K562 (cell line): ENCODE measurements at regions not wholly inside any gene's neighbourhood (a gene's known extent, or its start where the extent isn't known, plus 50 kb on each side); places are given as distances from the start of the nearest gene placed in this dataset.
A peak's percentile ranks its signal among the peaks of the same experiment; 100 is the strongest.

ENCODE experiments used
- ATAC-seq: fragments of 200-7000 bp; cut with Tn5 transposase; 3 replicates; pipeline ENCODE4 v1.9.1; 2020; ENCODE audit warnings: moderate library complexity
- BruUV-seq: library from RNA; stranded (reverse); fragments of 400-500 nt; replicated peaks from 2 replicates; lab custom pipeline; 2021; lab: Mats Ljungman, UMichigan
- CTCF ChIA-PET: fragments of 300-600 bp; formaldehyde crosslinking; extraction: SDS; loops from one replicate; lab custom pipeline; 2021; ENCODE audit warnings: low intra/inter-chr PET ratio; lab: Yijun Ruan, JAX
- POLR2A ChIA-PET: fragments of 300-600, 350-650 bp; sonication (Branson Sonifier 250); formaldehyde crosslinking; extraction: SDS; loops from one replicate; lab custom pipeline; 2021; ENCODE audit warnings: antibody characterized with exemption, inconsistent platforms; lab: Yijun Ruan, JAX
- DNase-seq, 4 experiments: peaks; one replicate each; pipeline versions ENCODE4 v3.0.0 to v3.0.0-alpha.2; 2011 to 2018; ENCODE audit warnings: low spot score in 3 of 4, mixed read lengths in 3 of 4; ENCODE audit errors: extremely low read depth in 1 of 4
- FAIRE-seq: peaks from 2 replicates; lab custom pipeline; 2011; peaks lifted over from hg19 to GRCh38; lab: Jason Lieb, UNC
- H2AFZ ChIP-seq: 2 replicates; pipeline ENCODE4 v1.6.0; 2011; ENCODE audit warnings: low read depth, low read length, control low read depth, inconsistent platforms
- H3K27ac ChIP-seq: fragments of 200-600 bp; 3 replicates; pipeline ENCODE4 v1.8.0; 2011; ENCODE audit warnings: low read depth, mild to moderate bottlenecking, control low read depth, inconsistent platforms, low read length, moderate library complexity, mixed read lengths; ENCODE audit errors: extremely low read depth
- H3K27me3 ChIP-seq, 2 experiments: fragments of 300-600 bp in 1 of 2; 2 replicates in 1 of 2; 3 replicates in 1 of 2; pipeline versions ENCODE4 v1.6.0 to v1.8.0; 2011; ENCODE audit warnings: inconsistent platforms in 2 of 2, low read length in 2 of 2, mild to moderate bottlenecking in 1 of 2, mixed read lengths in 1 of 2, moderate library complexity in 1 of 2; ENCODE audit not compliant: control insufficient read depth in 2 of 2, insufficient read depth in 2 of 2
- H3K36me3 ChIP-seq: fragments of 300-600 bp; 3 replicates; pipeline ENCODE4 v1.8.0; 2011; ENCODE audit warnings: mild to moderate bottlenecking, low read length, inconsistent platforms; ENCODE audit not compliant: control insufficient read depth, insufficient read depth
- H3K4me1 ChIP-seq, 2 experiments: fragments of 200-600 bp in 1 of 2; replicated peaks in 1 of 2; 2 replicates in 1 of 2; 3 replicates in 1 of 2; pipeline versions ENCODE4 v1.5.1 to v1.8.0; 2011; ENCODE audit warnings: inconsistent platforms in 2 of 2, low read length in 2 of 2, mild to moderate bottlenecking in 1 of 2, mixed read lengths in 1 of 2, moderate library complexity in 1 of 2; ENCODE audit not compliant: control insufficient read depth in 2 of 2, insufficient read depth in 2 of 2
- H3K4me2 ChIP-seq: 2 replicates; pipeline ENCODE4 v1.6.1; 2011; ENCODE audit warnings: low read length, control low read depth, inconsistent platforms, mixed read lengths; ENCODE audit not compliant: insufficient read depth
- H3K4me3 ChIP-seq: fragments of 200-600 bp; sonication (generic), shearing (Covaris generic); 2 replicates; pipeline ENCODE4 v1.5.1; 2016; ENCODE audit warnings: control low read depth, inconsistent platforms
- H3K79me2 ChIP-seq: fragments of 200-600 bp; 3 replicates; pipeline ENCODE4 v1.8.0; 2011; ENCODE audit warnings: low read length, inconsistent platforms; ENCODE audit not compliant: control insufficient read depth, insufficient read depth
- H3K9ac ChIP-seq, 2 experiments: 2 replicates each; pipeline versions ENCODE4 v1.6.0 to v1.6.1; 2011; ENCODE audit warnings: low read depth in 2 of 2, low read length in 2 of 2, control low read depth in 1 of 2, inconsistent platforms in 1 of 2, mild to moderate bottlenecking in 1 of 2, mixed read lengths in 1 of 2; ENCODE audit not compliant: insufficient read depth in 1 of 2
- H3K9me1 ChIP-seq: one replicate; pipeline ENCODE4 v1.6.0; 2011; ENCODE audit warnings: inconsistent platforms, mild to moderate bottlenecking, low read length, moderate library complexity; ENCODE audit not compliant: control insufficient read depth, insufficient read depth
- H3K9me3 ChIP-seq: replicated peaks from 2 replicates; pipeline ENCODE4 v1.5.1; 2011; ENCODE audit warnings: low read depth, low read length, inconsistent platforms; ENCODE audit not compliant: control insufficient read depth, insufficient read depth
- H4K20me1 ChIP-seq: replicated peaks from 2 replicates; pipeline ENCODE4 v1.6.1; 2011; ENCODE audit warnings: low read length, inconsistent platforms, mixed read lengths; ENCODE audit not compliant: control insufficient read depth, insufficient read depth
- CBX3 ChIP-seq, 2 experiments: IDR thresholded peaks; 1 replicate in 1 of 2; 2 replicates in 1 of 2; pipeline ENCODE4 v1.6.1; 2012; ENCODE audit warnings: inconsistent platforms in 2 of 2, low read length in 2 of 2, borderline replicate concordance in 1 of 2, control low read depth in 1 of 2
- CTBP1 ChIP-seq: fragments of 450-650 bp; IDR thresholded peaks from 2 replicates; pipeline ENCODE4 v1.6.1; 2016; ENCODE audit warnings: borderline replicate concordance
- MEIS2 ChIP-seq: fragments of 450-650 bp; IDR thresholded peaks from 2 replicates; pipeline ENCODE4 v1.6.1; 2014; ENCODE audit warnings: mild to moderate bottlenecking; ENCODE audit not compliant: partially characterized antibody
- TCF7L2 ChIP-seq: fragments of 150-350 bp; IDR thresholded peaks from 2 replicates; pipeline ENCODE4 v1.6.1; 2016; ENCODE audit warnings: low read depth, mild to moderate bottlenecking, low read length, moderate library complexity
- THRAP3 ChIP-seq: fragments of 450-650 bp; IDR thresholded peaks from 2 replicates; pipeline ENCODE4 v1.6.1; 2016; ENCODE audit warnings: mild to moderate bottlenecking, inconsistent platforms, borderline replicate concordance
- ZNF146 ChIP-seq: IDR thresholded peaks from one replicate; pipeline ENCODE4 v1.6.1; 2018; ENCODE audit warnings: missing compliant biosample characterization; ENCODE audit not compliant: unreplicated experiment
- WGBS: fragments of 100-300 bp; shearing (Covaris generic); methylation state at CpG from one replicate; pipeline ENCODE4 v1.1.6; 2016; ENCODE audit warnings: low coverage, mixed read lengths; ENCODE audit not compliant: insufficient coverage; ENCODE audit errors: missing lambda C conversion rate; 5-methylcytosine and 5-hydroxymethylcytosine counted together
- in situ Hi-C: fragments of 300-500 bp; cut with MboI; formaldehyde crosslinking; loops from 4 replicates; pipeline ENCODE4 v1.15.0; 2018; ENCODE audit warnings: inconsistent platforms, mixed read lengths
- intact Hi-C: fragments of 100-400 bp; cut with micrococcal nuclease; formaldehyde crosslinking; loops from 2 replicates; pipeline ENCODE4 v1.14.2; 2022
- TF ChIP-seq, protein P1 (sequence below): IDR thresholded peaks from 2 replicates; pipeline ENCODE4 v1.6.1; 2012; ENCODE audit warnings: low read depth, low read length, improper control_type of control experiment, borderline replicate concordance

DNA sequence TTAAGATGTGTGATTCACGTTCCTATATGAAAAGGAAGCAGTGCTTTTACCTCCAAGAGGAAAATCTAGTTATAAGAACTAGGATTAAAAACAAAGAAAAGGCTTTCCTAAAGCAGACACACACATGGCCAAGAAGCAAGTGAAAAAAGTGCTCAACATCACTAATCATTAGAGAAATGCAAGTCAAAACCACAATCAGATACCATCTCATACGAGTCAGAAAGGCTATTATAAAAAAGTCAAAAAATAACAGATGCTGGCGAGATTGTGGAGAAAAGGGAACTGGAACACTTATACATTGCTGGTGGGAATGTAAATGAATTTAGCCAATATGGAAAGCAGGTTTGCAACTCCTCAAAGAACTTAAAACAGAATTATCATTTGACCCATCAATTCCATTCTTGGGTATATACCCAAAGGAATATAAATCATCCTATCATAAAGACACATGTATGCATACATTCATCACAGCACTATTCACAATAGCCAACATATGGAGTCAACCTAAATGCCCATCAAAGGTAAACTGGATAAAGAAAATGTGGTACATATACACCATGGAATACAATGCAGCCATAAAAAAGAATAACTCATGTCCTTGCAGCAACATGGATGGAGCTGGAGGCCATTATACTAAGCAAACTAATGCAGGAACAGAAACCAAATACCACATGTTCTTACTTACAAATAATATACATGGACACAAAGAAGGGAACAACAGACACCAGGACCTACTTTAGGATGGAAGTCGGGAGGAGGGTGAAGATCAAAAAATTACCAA, 285.3 kb downstream of the RAD51AP2 start:
- FAIRE-seq: no peak
- WGBS: 1% methylated on average over 4 of the region's 4 CpGs

More for the DNA sequence above, 285.3 kb downstream of the RAD51AP2 start:
- H3K9me1 ChIP-seq: no peaks in the 10 kb centered on the region
- BruUV-seq: no TSS peak
- no peak overlapping the region for H2AFZ ChIP-seq
- ChIA-PET CTCF (no interaction called here), POLR2A (no interaction called here)
- in situ Hi-C loops (no loop called here), intact Hi-C loops (no loop called here)
- no peaks in the 10 kb centered on the region for H3K9me3 ChIP-seq
- H3K27me3 ChIP-seq: no peaks in the 10 kb centered on the region
- DNase-seq: no peak
- H3K4me3 ChIP-seq: no peak overlapping the region
- no peaks in the 10 kb centered on the region; a peak in 1 of 5 replicates for H3K4me1 ChIP-seq
- no peak overlapping the region for H3K4me2 ChIP-seq
- ATAC-seq: no peak
- TF ChIP-seq MEIS2 (no peak), ZNF146 (peak; percentile 51), THRAP3 (no peak), CTBP1 (no peak), TCF7L2 (no peak), CBX3 (IDR thresholded peaks at IDR 0.05; ENCODE audit: borderline replicate concordance in 1 of 2, low read length in 2 of 2) (no peak)
- TF ChIP-seq, protein P1, sequence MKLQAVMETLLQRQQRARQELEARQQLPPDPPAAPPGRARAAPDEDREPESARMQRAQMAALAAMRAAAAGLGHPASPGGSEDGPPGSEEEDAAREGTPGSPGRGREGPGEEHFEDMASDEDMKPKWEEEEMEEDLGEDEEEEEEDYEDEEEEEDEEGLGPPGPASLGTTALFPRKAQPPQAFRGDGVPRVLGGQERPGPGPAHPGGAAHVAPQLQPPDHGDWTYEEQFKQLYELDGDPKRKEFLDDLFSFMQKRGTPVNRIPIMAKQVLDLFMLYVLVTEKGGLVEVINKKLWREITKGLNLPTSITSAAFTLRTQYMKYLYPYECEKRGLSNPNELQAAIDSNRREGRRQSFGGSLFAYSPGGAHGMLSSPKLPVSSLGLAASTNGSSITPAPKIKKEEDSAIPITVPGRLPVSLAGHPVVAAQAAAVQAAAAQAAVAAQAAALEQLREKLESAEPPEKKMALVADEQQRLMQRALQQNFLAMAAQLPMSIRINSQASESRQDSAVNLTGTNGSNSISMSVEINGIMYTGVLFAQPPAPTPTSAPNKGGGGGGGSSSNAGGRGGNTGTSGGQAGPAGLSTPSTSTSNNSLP: no peak
- H3K79me2 ChIP-seq: no peaks in the 10 kb centered on the region
- H3K36me3 ChIP-seq: no peaks in the 10 kb centered on the region
- no peak overlapping the region for H3K9ac ChIP-seq
- no peak overlapping the region for H3K27ac ChIP-seq
- H4K20me1 ChIP-seq: no peaks in the 10 kb centered on the region
